H9 (cell line): ENCODE measurements at regions not wholly inside any gene's neighbourhood (a gene's known extent, or its start where the extent isn't known, plus 50 kb on each side); places are given as distances from the start of the nearest gene placed in this dataset.
A peak's percentile ranks its signal among the peaks of the same experiment; 100 is the strongest.

Source experiments
- DNase-seq: peaks from one replicate; pipeline ENCODE4 v3.0.0-alpha.2; 2017
- H2AFZ ChIP-seq: one replicate; pipeline ENCODE4 v1.6.1; 2013; ENCODE audit warnings: mild to moderate bottlenecking, low read length, control low read depth, moderate library complexity
- H2AK5ac ChIP-seq: 2 replicates; pipeline ENCODE4 v1.6.1; 2013; ENCODE audit warnings: low read length, control low read depth, mixed read lengths; ENCODE audit not compliant: insufficient read length
- H2BK120ac ChIP-seq: one replicate; pipeline ENCODE4 v1.6.1; 2013; ENCODE audit warnings: low read depth, mild to moderate bottlenecking, low read length, control low read depth, inconsistent platforms; ENCODE audit not compliant: poor library complexity, severe bottlenecking
- H2BK12ac ChIP-seq: 2 replicates; pipeline ENCODE4 v1.6.1; 2013; ENCODE audit warnings: low read length, control low read depth, mixed read lengths, low read depth; ENCODE audit not compliant: insufficient read length
- H2BK15ac ChIP-seq: 2 replicates; pipeline ENCODE4 v1.6.1; 2013; ENCODE audit warnings: low read depth, low read length, control low read depth
- H2BK20ac ChIP-seq: one replicate; pipeline ENCODE4 v1.6.1; 2013; ENCODE audit warnings: low read depth, mild to moderate bottlenecking, low read length, control low read depth, inconsistent platforms; ENCODE audit not compliant: poor library complexity, severe bottlenecking
- H2BK5ac ChIP-seq: 2 replicates; pipeline ENCODE4 v1.6.1; 2013; ENCODE audit warnings: low read length, control low read depth, mixed read lengths; ENCODE audit not compliant: insufficient read length
- H3K14ac ChIP-seq: 2 replicates; pipeline ENCODE4 v1.6.1; 2013; ENCODE audit warnings: low read length, control low read depth; ENCODE audit not compliant: insufficient read depth
- H3K18ac ChIP-seq: 2 replicates; pipeline ENCODE4 v1.6.1; 2013; ENCODE audit warnings: low read depth, mild to moderate bottlenecking, mixed read lengths, low read length, control low read depth; ENCODE audit not compliant: insufficient read length
- H3K23ac ChIP-seq: 2 replicates; pipeline ENCODE4 v1.6.1; 2013; ENCODE audit warnings: low read length, control low read depth, mixed read lengths, low read depth; ENCODE audit not compliant: insufficient read length
- H3K23me2 ChIP-seq: 2 replicates; pipeline ENCODE4 v1.6.1; 2013; ENCODE audit warnings: low read depth, mild to moderate bottlenecking, mixed read lengths, low read length, control low read depth; ENCODE audit not compliant: insufficient read length, poor library complexity, severe bottlenecking
- H3K27ac ChIP-seq: 2 replicates; pipeline ENCODE4 v1.5.1; 2013; ENCODE audit warnings: low read length, control low read depth, mixed read lengths, low read depth; ENCODE audit not compliant: insufficient read length
- H3K27me3 ChIP-seq: 2 replicates; pipeline ENCODE4 v1.6.1; 2013; ENCODE audit warnings: low read length, control low read depth, inconsistent platforms; ENCODE audit not compliant: insufficient read depth
- H3K4ac ChIP-seq: 2 replicates; pipeline ENCODE4 v1.6.1; 2013; ENCODE audit warnings: low read depth, mild to moderate bottlenecking, control low read depth, inconsistent platforms, low read length, moderate library complexity
- H3K4me1 ChIP-seq: 2 replicates; pipeline ENCODE4 v1.6.1; 2013; ENCODE audit warnings: low read length, control low read depth, inconsistent platforms; ENCODE audit not compliant: insufficient read depth
- H3K4me2 ChIP-seq: 2 replicates; pipeline ENCODE4 v1.6.1; 2013; ENCODE audit warnings: low read length, control low read depth, mixed read lengths; ENCODE audit not compliant: insufficient read length, insufficient read depth
- H3K56ac ChIP-seq: 2 replicates; pipeline ENCODE4 v1.6.1; 2013; ENCODE audit warnings: low read depth, mild to moderate bottlenecking, mixed read lengths, low read length, control low read depth; ENCODE audit not compliant: insufficient read length
- H3K79me1 ChIP-seq: 2 replicates; pipeline ENCODE4 v1.6.1; 2013; ENCODE audit warnings: low read depth, mild to moderate bottlenecking, moderate library complexity, low read length, control low read depth, inconsistent platforms; ENCODE audit not compliant: insufficient read depth, poor library complexity, severe bottlenecking
- H3K79me2 ChIP-seq: 2 replicates; pipeline ENCODE4 v1.6.1; 2013; ENCODE audit warnings: low read length, control low read depth, inconsistent platforms; ENCODE audit not compliant: insufficient read depth
- H3K9ac ChIP-seq: 2 replicates; pipeline ENCODE4 v1.6.1; 2013; ENCODE audit warnings: low read length, control low read depth, mixed read lengths; ENCODE audit not compliant: insufficient read length; ENCODE audit errors: extremely low read depth
- H3K9me3 ChIP-seq: one replicate; pipeline ENCODE4 v1.6.1; 2013; ENCODE audit warnings: low read depth, low read length, inconsistent platforms; ENCODE audit not compliant: control insufficient read depth
- H3T11ph ChIP-seq: one replicate; pipeline ENCODE4 v1.6.1; 2013; ENCODE audit warnings: mild to moderate bottlenecking, low read length, control low read depth, inconsistent platforms
- H4K20me1 ChIP-seq: one replicate; pipeline ENCODE4 v1.6.1; 2013; ENCODE audit not compliant: control insufficient read depth, insufficient read length, insufficient read depth
- H4K5ac ChIP-seq: 2 replicates; pipeline ENCODE4 v1.6.1; 2013; ENCODE audit warnings: low read depth, mild to moderate bottlenecking, mixed read lengths, low read length, control low read depth; ENCODE audit not compliant: insufficient read length
- H4K8ac ChIP-seq: replicated peaks from 2 replicates; pipeline ENCODE4 v1.6.1; 2013; ENCODE audit warnings: low read length, control low read depth, mixed read lengths, low read depth; ENCODE audit not compliant: insufficient read length
- H4K91ac ChIP-seq: 2 replicates; pipeline ENCODE4 v1.6.1; 2013; ENCODE audit warnings: low read depth, mild to moderate bottlenecking, moderate library complexity, mixed read lengths, low read length, control low read depth; ENCODE audit not compliant: insufficient read length
- H3K27ac Mint-ChIP-seq, 3 experiments: 2 replicates in 2 of 3; 3 replicates in 1 of 3; pipeline ENCODE4 v1.8.0; 2020 to 2021; ENCODE audit warnings: mixed read lengths in 3 of 3, mild to moderate bottlenecking in 1 of 3, moderate library complexity in 1 of 3
- H3K27me3 Mint-ChIP-seq: 2 replicates; pipeline ENCODE4 v1.8.0; 2021; ENCODE audit warnings: low read depth, mild to moderate bottlenecking, moderate library complexity, mixed read lengths
- H3K36me3 Mint-ChIP-seq, 3 experiments: 2 replicates in 2 of 3; 3 replicates in 1 of 3; pipeline ENCODE4 v1.8.0; 2020 to 2021; ENCODE audit warnings: low read depth in 3 of 3, mixed read lengths in 3 of 3; ENCODE audit not compliant: insufficient read depth in 1 of 3
- H3K4me1 Mint-ChIP-seq, 2 experiments: 2 replicates each; pipeline ENCODE4 v1.8.0; 2020; ENCODE audit warnings: mixed read lengths in 2 of 2
- H3K4me3 Mint-ChIP-seq, 2 experiments: 2 replicates in 1 of 2; 3 replicates in 1 of 2; pipeline ENCODE4 v1.8.0; 2020 to 2021; ENCODE audit warnings: mild to moderate bottlenecking in 2 of 2, mixed read lengths in 2 of 2, moderate library complexity in 1 of 2
- H3K9me3 Mint-ChIP-seq, 2 experiments: 2 replicates in 1 of 2; 3 replicates in 1 of 2; pipeline ENCODE4 v1.8.0; 2020; ENCODE audit warnings: mild to moderate bottlenecking in 2 of 2, mixed read lengths in 2 of 2, moderate library complexity in 1 of 2
- CTCF ChIP-seq: fragments of 200-600 bp; sonication (generic); conservative IDR thresholded peaks from 3 replicates; pipeline ENCODE4 v1.8.0; 2021; ENCODE audit warnings: antibody characterized with exemption, mild to moderate bottlenecking
- WGBS: extraction: QIAGEN DNeasy Blood & Tissue Kit; methylation state at CpG from one replicate; pipeline ENCODE4 v1.1.7; 2013; ENCODE audit warnings: missing lambda C conversion rate, low lambda C conversion rate, mixed read lengths; ENCODE audit not compliant: insufficient read length; ENCODE audit errors: extremely low coverage; 5-methylcytosine and 5-hydroxymethylcytosine counted together

DNA sequence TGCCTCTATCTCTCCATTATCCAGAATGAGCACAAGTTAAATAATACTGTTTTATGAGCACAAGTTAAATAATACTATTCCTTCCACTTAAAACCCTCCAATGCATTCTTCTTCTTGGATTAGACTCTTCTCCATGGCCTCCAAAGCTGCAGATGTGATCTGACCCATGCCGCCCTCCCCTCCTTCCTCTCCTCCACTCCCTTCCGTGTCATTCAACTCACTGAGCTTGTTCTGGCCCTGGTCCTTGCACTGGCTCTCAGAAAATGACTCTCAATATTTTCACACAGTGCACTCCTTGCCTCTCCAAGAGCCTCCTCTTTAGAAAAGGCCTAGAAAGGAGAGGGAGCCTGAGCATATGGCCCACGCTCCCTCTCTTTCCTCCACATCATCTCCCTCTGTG lies 125.0 kb upstream of the CD93 start:
- H3K4me2 ChIP-seq = no peak overlapping the region

More for the DNA sequence above, 125.0 kb upstream of the CD93 start:
- no peaks in the 10 kb centered on the region for H4K20me1 ChIP-seq
- H2BK120ac ChIP-seq = no peak overlapping the region
- Mint-ChIP-seq H3K27ac (peak overlapping the region in 1 of 3 experiments; percentile 63; a peak in 1 of 7 replicates), H3K27me3 (peaks cover 36% of the 10 kb centered on the region), H3K36me3 (no peaks in the 10 kb centered on the region), H3K4me1 (peaks cover 3 to 5% of the 10 kb centered on the region in 2 experiments), H3K9me3 (no peaks in the 10 kb centered on the region), H3K4me3 (no peak overlapping the region)
- H3K4ac ChIP-seq = no peak overlapping the region
- H4K8ac ChIP-seq = no peak overlapping the region
- no peak overlapping the region for H2BK5ac ChIP-seq
- H3K79me1 ChIP-seq = no peaks in the 10 kb centered on the region
- H2AFZ ChIP-seq = no peak overlapping the region
- no peaks in the 10 kb centered on the region for H3K9me3 ChIP-seq
- no peak for TF ChIP-seq CTCF
- WGBS = no CpG with 5 or more reads among the region's 3 CpGs
- H4K5ac ChIP-seq = no peak overlapping the region
- no peak overlapping the region for H3K27ac ChIP-seq
- no peak overlapping the region for H2AK5ac ChIP-seq
- no peak overlapping the region for H3T11ph ChIP-seq
- H2BK15ac ChIP-seq = no peak overlapping the region
- no peak overlapping the region for H2BK12ac ChIP-seq
- no peak overlapping the region for H3K14ac ChIP-seq
- no peak overlapping the region for H3K23ac ChIP-seq
- no peak overlapping the region for H3K9ac ChIP-seq
- DNase-seq = no peak
- no peaks in the 10 kb centered on the region for H3K27me3 ChIP-seq
- no peak overlapping the region for H2BK20ac ChIP-seq
- H4K91ac ChIP-seq = no peak overlapping the region
- no peak overlapping the region for H3K56ac ChIP-seq
- H3K79me2 ChIP-seq = no peaks in the 10 kb centered on the region
- no peaks in the 10 kb centered on the region for H3K23me2 ChIP-seq
- no peaks in the 10 kb centered on the region for H3K4me1 ChIP-seq
- no peak overlapping the region for H3K18ac ChIP-seq
